Glutamatergic neuron (in vitro differentiated cells): ENCODE measurements at regions not wholly inside any gene's neighbourhood (a gene's known extent, or its start where the extent isn't known, plus 50 kb on each side); places are given as distances from the start of the nearest gene placed in this dataset.

Experiments
- DNase-seq: peaks from one replicate; pipeline ENCODE4 v3.0.0; 2022
- H3K27ac Mint-ChIP-seq: one replicate; pipeline ENCODE4 v1.8.0; 2020; ENCODE audit warnings: mild to moderate bottlenecking, mixed read lengths, inconsistent platforms; ENCODE audit not compliant: unreplicated experiment
- H3K27me3 Mint-ChIP-seq: one replicate; pipeline ENCODE4 v1.8.0; 2020; ENCODE audit warnings: mild to moderate bottlenecking, moderate library complexity, mixed read lengths, inconsistent platforms; ENCODE audit not compliant: unreplicated experiment
- H3K36me3 Mint-ChIP-seq: one replicate; pipeline ENCODE4 v1.8.0; 2020; ENCODE audit warnings: mild to moderate bottlenecking, mixed read lengths, inconsistent platforms; ENCODE audit not compliant: unreplicated experiment
- H3K4me1 Mint-ChIP-seq: one replicate; pipeline ENCODE4 v1.8.0; 2020; ENCODE audit warnings: mild to moderate bottlenecking, low read depth, mixed read lengths, inconsistent platforms; ENCODE audit not compliant: unreplicated experiment
- H3K4me3 Mint-ChIP-seq: one replicate; pipeline ENCODE4 v1.8.0; 2020; ENCODE audit warnings: mild to moderate bottlenecking, mixed read lengths, inconsistent platforms; ENCODE audit not compliant: unreplicated experiment
- H3K9me3 Mint-ChIP-seq: one replicate; pipeline ENCODE4 v1.8.0; 2020; ENCODE audit warnings: mild to moderate bottlenecking, moderate library complexity, mixed read lengths, inconsistent platforms; ENCODE audit not compliant: unreplicated experiment
- CTCF ChIP-seq: fragments of 200-600 bp; sonication (generic); IDR thresholded peaks from one replicate; pipeline ENCODE4 v1.5.0; 2021; ENCODE audit not compliant: partially characterized antibody, unreplicated experiment

- H3K4me1 Mint-ChIP-seq = no peaks in the 10 kb centered on the region
- no peak overlapping the region for H3K27ac Mint-ChIP-seq
- no peaks in the 10 kb centered on the region for H3K27me3 Mint-ChIP-seq
- H3K9me3 Mint-ChIP-seq = peaks cover 4% of the 10 kb centered on the region
- H3K4me3 Mint-ChIP-seq = no peak overlapping the region
- no peak for TF ChIP-seq CTCF
- DNase-seq = no peak
- peaks cover 4% of the 10 kb centered on the region for H3K36me3 Mint-ChIP-seq
Measured at GRCh38 chr7:46396481-46396880, 475.4 kb upstream of the IGFBP3 start.

GRCh38 chr7:46393142-46393541, 472.1 kb upstream of the IGFBP3 start:
- H3K9me3 Mint-ChIP-seq = peaks cover 4% of the 10 kb centered on the region
- no peak for DNase-seq
- no peak for TF ChIP-seq CTCF
- H3K27me3 Mint-ChIP-seq = no peaks in the 10 kb centered on the region
- H3K36me3 Mint-ChIP-seq = no peaks in the 10 kb centered on the region
- H3K4me1 Mint-ChIP-seq = no peaks in the 10 kb centered on the region
- no peak overlapping the region for H3K4me3 Mint-ChIP-seq
- no peak overlapping the region for H3K27ac Mint-ChIP-seq

GRCh38 chr7:46391231-46392201, 470.4 kb upstream of the IGFBP3 start:
- Mint-ChIP-seq H3K27ac (no peak overlapping the region), H3K9me3 (peaks cover 4% of the 10 kb centered on the region), H3K4me1 (no peaks in the 10 kb centered on the region), H3K36me3 (no peaks in the 10 kb centered on the region), H3K27me3 (no peaks in the 10 kb centered on the region), H3K4me3 (no peak overlapping the region)
- DNase-seq = no peak
- no peak for TF ChIP-seq CTCF

GRCh38 chr7:46390042-46390441, 469.0 kb upstream of the IGFBP3 start:
- no peak for TF ChIP-seq CTCF
- no peak for DNase-seq
- H3K27ac Mint-ChIP-seq = no peak overlapping the region

GRCh38 chr7:46389146-46389545, 468.1 kb upstream of the IGFBP3 start:
- no peaks in the 10 kb centered on the region for H3K27me3 Mint-ChIP-seq
- no peak for TF ChIP-seq CTCF
- H3K27ac Mint-ChIP-seq = no peak overlapping the region
- H3K9me3 Mint-ChIP-seq = peaks cover 4% of the 10 kb centered on the region
- no peak overlapping the region for H3K4me3 Mint-ChIP-seq
- no peaks in the 10 kb centered on the region for H3K4me1 Mint-ChIP-seq
- DNase-seq = no peak
- no peaks in the 10 kb centered on the region for H3K36me3 Mint-ChIP-seq

More at GRCh38 chr7:46390042-46390441, 469.0 kb upstream of the IGFBP3 start:
- Mint-ChIP-seq H3K9me3 (peaks cover 4% of the 10 kb centered on the region), H3K4me1 (no peaks in the 10 kb centered on the region), H3K27me3 (no peaks in the 10 kb centered on the region), H3K36me3 (no peaks in the 10 kb centered on the region), H3K4me3 (no peak overlapping the region)
